ENCODE measurements at regions not wholly inside any gene's neighbourhood (a gene's known extent, or its start where the extent isn't known, plus 50 kb on each side); places are given as distances from the start of the nearest gene placed in this dataset.

DNA sequence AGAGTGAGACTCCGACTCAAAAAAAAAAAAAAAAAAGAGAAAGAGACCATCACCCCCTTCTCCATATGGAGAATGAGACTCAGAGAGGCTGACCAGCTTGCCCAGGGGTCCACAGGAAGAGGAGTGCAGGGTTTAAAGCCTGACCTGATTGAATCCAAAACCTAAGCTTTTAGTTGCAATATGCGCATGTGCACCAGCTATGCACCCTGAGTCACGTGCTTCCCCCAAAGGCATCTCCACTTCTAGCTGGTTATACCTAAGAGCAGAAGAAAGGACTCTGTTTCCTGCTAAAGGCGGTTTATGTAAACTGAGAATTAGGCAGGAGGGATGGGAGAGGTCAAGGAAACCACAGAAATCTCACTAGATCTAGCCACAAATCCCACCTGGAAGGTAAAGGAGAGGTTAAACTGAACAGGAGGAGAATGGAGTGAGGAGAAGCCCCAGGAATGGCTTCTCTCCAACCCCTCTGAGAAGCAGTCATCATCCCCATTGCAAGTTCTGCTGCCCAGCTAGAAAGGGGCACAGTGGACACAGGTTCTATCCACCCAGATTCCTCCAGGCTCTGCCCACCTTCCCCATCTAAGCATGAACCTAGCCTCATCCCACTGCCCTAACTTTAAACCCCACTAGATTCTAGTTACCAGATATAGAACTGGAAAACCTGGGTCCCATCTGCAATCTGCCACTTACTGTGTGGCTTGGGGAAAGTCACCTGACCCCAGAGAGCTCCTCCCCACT lies 171.3 kb downstream of the ACTL7B start:
- TF ChIP-seq, protein P1, sequence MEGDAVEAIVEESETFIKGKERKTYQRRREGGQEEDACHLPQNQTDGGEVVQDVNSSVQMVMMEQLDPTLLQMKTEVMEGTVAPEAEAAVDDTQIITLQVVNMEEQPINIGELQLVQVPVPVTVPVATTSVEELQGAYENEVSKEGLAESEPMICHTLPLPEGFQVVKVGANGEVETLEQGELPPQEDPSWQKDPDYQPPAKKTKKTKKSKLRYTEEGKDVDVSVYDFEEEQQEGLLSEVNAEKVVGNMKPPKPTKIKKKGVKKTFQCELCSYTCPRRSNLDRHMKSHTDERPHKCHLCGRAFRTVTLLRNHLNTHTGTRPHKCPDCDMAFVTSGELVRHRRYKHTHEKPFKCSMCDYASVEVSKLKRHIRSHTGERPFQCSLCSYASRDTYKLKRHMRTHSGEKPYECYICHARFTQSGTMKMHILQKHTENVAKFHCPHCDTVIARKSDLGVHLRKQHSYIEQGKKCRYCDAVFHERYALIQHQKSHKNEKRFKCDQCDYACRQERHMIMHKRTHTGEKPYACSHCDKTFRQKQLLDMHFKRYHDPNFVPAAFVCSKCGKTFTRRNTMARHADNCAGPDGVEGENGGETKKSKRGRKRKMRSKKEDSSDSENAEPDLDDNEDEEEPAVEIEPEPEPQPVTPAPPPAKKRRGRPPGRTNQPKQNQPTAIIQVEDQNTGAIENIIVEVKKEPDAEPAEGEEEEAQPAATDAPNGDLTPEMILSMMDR (IDR thresholded peaks at IDR 0.05), result no peak
- Histone ChIP-seq H3K27ac (no peak overlapping the region), H3K9me3 (peaks cover 5% of the 10 kb centered on the region), H3K4me1 (no peaks in the 10 kb centered on the region), H3K36me3 (no peaks in the 10 kb centered on the region), H3K4me3 (no peak overlapping the region), H3K27me3 (ENCODE audit: low read depth) (peaks cover 5% of the 10 kb centered on the region)
- intact Hi-C loops (cut with DNase I), result no loop called here
- ATAC-seq (no peak), DNase-seq (no peak)

DNA sequence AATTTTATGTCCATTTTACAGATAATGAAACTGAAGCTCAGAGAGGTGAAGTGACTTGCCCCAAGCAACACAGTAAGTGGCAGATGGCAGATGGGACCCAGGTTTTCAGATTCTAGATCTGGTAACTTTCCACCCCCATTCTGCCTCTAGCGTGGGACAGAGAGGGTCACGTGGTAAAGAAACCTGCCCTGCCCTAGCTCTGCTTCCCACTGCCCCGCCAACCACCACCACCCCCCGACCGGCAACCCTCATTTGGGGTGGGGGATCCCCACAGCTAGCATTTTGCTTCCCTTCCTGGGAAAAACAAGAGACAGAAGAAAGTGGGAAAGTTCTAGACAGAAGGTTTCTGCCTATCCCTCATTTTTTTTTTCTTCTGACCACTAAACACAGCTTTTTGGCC lies 172.5 kb downstream of the ACTL7B start:
- no peaks in the 10 kb centered on the region for H3K36me3 ChIP-seq
- H3K9me3 ChIP-seq, result peaks cover 5% of the 10 kb centered on the region
- TF ChIP-seq, protein P1 (IDR thresholded peaks at IDR 0.05), result no peak
- DNase-seq (no peak), ATAC-seq (no peak)
- H3K4me1 ChIP-seq, result no peaks in the 10 kb centered on the region
- no peak overlapping the region for H3K4me3 ChIP-seq
- H3K27ac ChIP-seq, result no peak overlapping the region
- intact Hi-C loops (cut with DNase I), result no loop called here
- peaks cover 5% of the 10 kb centered on the region for H3K27me3 ChIP-seq (ENCODE audit: low read depth)

DNA sequence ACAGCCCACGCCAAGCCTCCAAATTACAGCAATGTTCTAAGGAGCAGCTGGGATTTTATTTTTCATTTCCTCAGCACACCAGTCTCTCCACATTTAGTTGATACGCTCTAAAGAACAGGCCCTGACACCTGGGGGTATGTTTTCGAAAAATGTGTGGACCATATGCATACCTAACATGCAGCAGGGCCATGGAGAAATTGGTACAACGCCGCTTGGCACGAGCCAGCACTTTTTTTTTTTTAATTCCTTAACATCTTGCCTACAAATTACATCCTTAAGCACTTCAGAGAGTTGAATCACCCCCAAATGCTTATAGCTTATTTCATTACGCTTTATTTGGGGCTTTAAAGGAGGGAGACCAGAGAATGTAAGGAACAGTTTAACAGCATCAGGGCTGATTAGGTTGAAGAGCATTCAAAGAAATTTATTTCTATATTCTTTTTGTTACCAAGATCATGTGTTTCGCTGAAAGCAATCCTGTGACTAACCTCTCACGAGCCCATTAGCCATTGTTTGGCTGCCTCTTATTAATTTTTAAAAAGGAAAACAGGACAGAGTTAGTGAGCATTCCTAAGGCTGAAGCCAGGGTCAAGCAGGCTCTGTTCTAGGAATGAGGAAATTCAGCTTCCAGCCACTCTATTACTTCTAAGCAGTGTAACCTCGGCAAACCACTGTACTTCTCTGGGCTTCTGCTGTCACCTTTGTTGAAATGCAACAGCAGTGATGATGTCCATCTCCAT lies 173.8 kb downstream of the ACTL7B start:
- H3K36me3 ChIP-seq, result no peaks in the 10 kb centered on the region
- ATAC-seq (peak in 1 of 2 donors; percentile 30), DNase-seq (no peak)
- peaks cover 5% of the 10 kb centered on the region for H3K9me3 ChIP-seq
- no peak overlapping the region for H3K4me3 ChIP-seq
- H3K4me1 ChIP-seq, result no peaks in the 10 kb centered on the region
- H3K27me3 ChIP-seq (ENCODE audit: low read depth), result peaks cover 5% of the 10 kb centered on the region
- H3K27ac ChIP-seq, result no peak overlapping the region
- TF ChIP-seq, protein P1 (IDR thresholded peaks at IDR 0.05), result no peak
- intact Hi-C loops (cut with DNase I), result no loop called here

DNA sequence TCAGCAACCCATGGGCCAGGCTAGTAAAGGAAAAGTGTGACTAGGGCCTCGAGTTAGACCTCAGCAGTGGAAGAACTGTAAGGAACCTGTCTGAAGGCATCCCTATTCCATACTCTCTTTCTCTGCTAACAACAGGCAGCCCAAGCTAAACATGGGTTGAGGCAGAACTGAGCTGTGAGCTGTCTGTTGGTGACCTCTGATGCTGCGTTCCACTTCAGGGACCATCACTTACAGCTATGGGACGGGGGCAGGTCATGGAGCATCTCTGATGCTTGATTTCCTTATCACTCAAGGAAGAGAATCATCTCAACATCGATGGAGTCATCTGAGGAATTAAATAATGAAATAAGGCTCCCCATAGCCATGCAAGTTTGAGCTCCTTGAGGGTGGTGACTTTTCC lies 174.8 kb downstream of the ACTL7B start:
- Histone ChIP-seq H3K4me1 (no peaks in the 10 kb centered on the region), H3K27me3 (ENCODE audit: low read depth) (peaks cover 5% of the 10 kb centered on the region), H3K27ac (no peak overlapping the region), H3K9me3 (no peaks in the 10 kb centered on the region), H3K4me3 (no peak overlapping the region), H3K36me3 (no peaks in the 10 kb centered on the region)
- no peak for DNase-seq
- no peak for ATAC-seq
- intact Hi-C loops (cut with DNase I), result no loop called here
- TF ChIP-seq, protein P1 (IDR thresholded peaks at IDR 0.05), result no peak

DNA sequence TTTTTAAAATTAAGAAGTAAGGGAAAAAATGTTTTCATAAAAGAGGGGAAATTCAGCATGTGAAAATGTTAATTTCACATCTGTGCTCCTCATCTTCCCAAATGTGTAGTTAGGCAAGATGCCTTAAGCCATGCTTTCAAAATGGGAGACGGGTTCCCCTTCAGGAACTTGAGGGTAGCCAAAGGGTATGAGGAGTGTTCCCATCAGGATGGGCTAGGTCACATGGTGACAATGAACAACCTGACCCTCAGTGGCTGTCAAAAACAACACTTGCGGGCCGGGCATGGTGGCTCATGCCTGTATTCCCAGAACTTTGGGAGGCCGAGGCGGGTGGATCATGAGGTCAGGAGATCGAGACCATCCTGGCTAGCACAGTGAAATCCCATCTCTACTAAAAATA lies 178.0 kb downstream of the ACTL7B start:
- intact Hi-C loops (cut with DNase I), result no loop called here
- Histone ChIP-seq H3K27ac (no peak overlapping the region), H3K9me3 (no peaks in the 10 kb centered on the region), H3K27me3 (ENCODE audit: low read depth) (no peaks in the 10 kb centered on the region), H3K4me1 (no peaks in the 10 kb centered on the region), H3K4me3 (no peak overlapping the region), H3K36me3 (no peaks in the 10 kb centered on the region)
- ATAC-seq, result no peak
- TF ChIP-seq, protein P1 (IDR thresholded peaks at IDR 0.05), result no peak
- no peak for DNase-seq

Data from lower lobe of right lung (tissue), 2 donors.